ENCODE measurements at regions not wholly inside any gene's neighbourhood (a gene's known extent, or its start where the extent isn't known, plus 50 kb on each side); places are given as distances from the start of the nearest gene placed in this dataset.
"Not testable (repeated sequence)": the region's sequence is repeated elsewhere in the genome, so short reads cannot be mapped to it uniquely, and the experiment has no call there.

GRCh38 chr7:10648289-10648688 is 325.4 kb upstream of the PHF14 start:
- DNase-seq = no peak

- not testable (repeated sequence) for DNase-seq
Observed at GRCh38 chr7:10649120-10649519, 324.6 kb upstream of the PHF14 start.

- DNase-seq = no peak
Observed at GRCh38 chr7:10655031-10655430, 318.6 kb upstream of the PHF14 start.

GRCh38 chr7:10657201-10657600 is 316.5 kb upstream of the PHF14 start:
- DNase-seq = no peak

- DNase-seq = no peak
Observed at GRCh38 chr7:10657837-10658236, 315.8 kb upstream of the PHF14 start.

GRCh38 chr7:10662491-10662890 is 311.2 kb upstream of the PHF14 start:
- no peak for DNase-seq

GRCh38 chr7:10662982-10663884 is 310.4 kb upstream of the PHF14 start:
- peak; percentile 2 for DNase-seq

- DNase-seq = no peak
Observed at GRCh38 chr7:10672186-10672585, 301.5 kb upstream of the PHF14 start.

GRCh38 chr7:10677211-10677610 is 296.5 kb upstream of the PHF14 start:
- no peak for DNase-seq

GRCh38 chr7:10677668-10678232 is 295.9 kb upstream of the PHF14 start:
- DNase-seq = no peak

- no peak for DNase-seq
Observed at GRCh38 chr7:10684606-10685005, 289.1 kb upstream of the PHF14 start.

GRCh38 chr7:10685040-10685439 is 288.6 kb upstream of the PHF14 start:
- no peak for DNase-seq

- DNase-seq = no peak
Observed at GRCh38 chr7:10688544-10688943, 285.1 kb upstream of the PHF14 start.

GRCh38 chr7:10696064-10696463 is 277.6 kb upstream of the PHF14 start:
- no peak for DNase-seq

- DNase-seq = no peak
Observed at GRCh38 chr7:10703059-10703458, 270.6 kb upstream of the PHF14 start.

- no peak for DNase-seq
Observed at GRCh38 chr7:10703981-10704380, 269.7 kb upstream of the PHF14 start.

- no peak for DNase-seq
Observed at GRCh38 chr7:10704653-10705052, 269.0 kb upstream of the PHF14 start.

- no peak for DNase-seq
Observed at GRCh38 chr7:10706875-10707493, 266.7 kb upstream of the PHF14 start.

- no peak for DNase-seq
Observed at GRCh38 chr7:10707519-10707918, 266.2 kb upstream of the PHF14 start.

GRCh38 chr7:10708447-10708846 is 265.2 kb upstream of the PHF14 start:
- no peak for DNase-seq

GRCh38 chr7:10718768-10719167 is 254.9 kb upstream of the PHF14 start:
- DNase-seq = no peak

- DNase-seq = no peak
Observed at GRCh38 chr7:10720042-10720441, 253.6 kb upstream of the PHF14 start.

GRCh38 chr7:10721289-10721688 is 252.4 kb upstream of the PHF14 start:
- no peak for DNase-seq

GRCh38 chr7:10723832-10724231 is 249.8 kb upstream of the PHF14 start:
- no peak for DNase-seq
